ENCODE measurements at regions not wholly inside any gene's neighbourhood (a gene's known extent, or its start where the extent isn't known, plus 50 kb on each side); places are given as distances from the start of the nearest gene placed in this dataset.

GRCh38 chr7:136122026-136122425, 144.9 kb upstream of the MTPN start:
- H3K27ac ChIP-seq (ENCODE audit: low read depth, low read length) = no peak overlapping the region
- no peak overlapping the region for H2BK12ac ChIP-seq (ENCODE audit: low read depth, low read length)
- POLR2A ChIA-PET (ENCODE audit: partially characterized antibody) = no interaction called here
- H4K8ac ChIP-seq (ENCODE audit: extremely low read depth, insufficient read depth, low read length) = no peak overlapping the region
- no peak overlapping the region for H3K18ac ChIP-seq (ENCODE audit: extremely low read depth, low read length)
- H4K5ac ChIP-seq (ENCODE audit: insufficient read length, low read depth, low read length) = no peak overlapping the region
- H2BK15ac ChIP-seq (ENCODE audit: low read length) = no peak overlapping the region
- no peaks in the 10 kb centered on the region for H3K4me1 ChIP-seq (replicated peaks in 1 of 4; ENCODE audit: control insufficient read depth in 3 of 4, insufficient read depth in 4 of 4, low read length in 3 of 4)
- no peak overlapping the region for H2BK5ac ChIP-seq (ENCODE audit: low read depth, low read length)
- CTCF ChIA-PET (ENCODE audit: partially characterized antibody) = no interaction called here
- no peak overlapping the region for H3K9ac ChIP-seq (replicated peaks in 1 of 4; ENCODE audit: extremely low read depth in 1 of 4, low read depth in 3 of 4, low read length in 3 of 4)
- no peak for DNase-seq (ENCODE audit: low read depth in 1 of 2, low spot score in 2 of 2)
- H3K4ac ChIP-seq (replicated peaks; ENCODE audit: insufficient read length, low read depth, low read length) = no peak overlapping the region
- H3K23ac ChIP-seq (ENCODE audit: insufficient read length) = no peak overlapping the region
- H3K9me3 ChIP-seq (ENCODE audit: insufficient read depth in 2 of 2, low read depth in 1 of 2, low read length in 1 of 2) = no peaks in the 10 kb centered on the region; a peak in 1 of 4 replicates
- H3K27me3 ChIP-seq (replicated peaks in 1 of 4; ENCODE audit: control insufficient read depth in 3 of 4, extremely low read depth in 1 of 4, insufficient read depth in 3 of 4, low read length in 3 of 4) = no peaks in the 10 kb centered on the region
- WGBS, 2 experiments (ENCODE audit: extremely low coverage in 1 of 2, insufficient coverage in 1 of 2, insufficient read length in 1 of 2, insufficient replicate concordance in 2 of 2, low coverage in 1 of 2, low lambda C conversion rate in 2 of 2, missing lambda C conversion rate in 1 of 2) = 91% methylated on average over 1 of the region's 1 CpG; no CpG with 5 or more reads in 1 of the 2 experiments
- no peaks in the 10 kb centered on the region for H4K20me1 ChIP-seq (replicated peaks in 1 of 2; ENCODE audit: control insufficient read depth in 1 of 2, insufficient read depth in 2 of 2, low read length in 2 of 2)
- no peak overlapping the region for H2AFZ ChIP-seq (ENCODE audit: low read length)
- no peak overlapping the region for H3K14ac ChIP-seq (ENCODE audit: insufficient read length)
- H3K4me2 ChIP-seq (ENCODE audit: insufficient read depth in 1 of 2, low read depth in 2 of 2, low read length in 2 of 2) = no peak overlapping the region
- no peak for FAIRE-seq
- H3K79me2 ChIP-seq (ENCODE audit: control insufficient read depth in 1 of 2, insufficient read depth in 2 of 2, low read length in 2 of 2) = no peaks in the 10 kb centered on the region
- no peak overlapping the region for H3K56ac ChIP-seq (replicated peaks; ENCODE audit: insufficient read length, low read depth, low read length)
- H2AK5ac ChIP-seq (ENCODE audit: low read depth, low read length) = no peak overlapping the region
- H2BK120ac ChIP-seq (replicated peaks; ENCODE audit: low read depth, low read length) = no peak overlapping the region
- no peaks in the 10 kb centered on the region for H3K23me2 ChIP-seq (ENCODE audit: low read depth, low read length)
- no peaks in the 10 kb centered on the region for H3K79me1 ChIP-seq (ENCODE audit: low read depth, low read length)
- H4K91ac ChIP-seq (replicated peaks; ENCODE audit: insufficient read length, low read length) = no peak overlapping the region
- no peak overlapping the region for H3K4me3 ChIP-seq (ENCODE audit: extremely low read depth in 1 of 4, insufficient read depth in 2 of 4, low read depth in 3 of 4, low read length in 4 of 4)
- H3K36me3 ChIP-seq (ENCODE audit: control insufficient read depth in 2 of 4, insufficient read depth in 4 of 4, low read length in 3 of 4) = no peaks in the 10 kb centered on the region
- no peak overlapping the region for H2BK20ac ChIP-seq (ENCODE audit: low read length)
- TF ChIP-seq YY1 (IDR thresholded peaks at IDR 0.05; ENCODE audit: low read depth, low read length) (no peak), TAF1 (IDR thresholded peaks at IDR 0.05; ENCODE audit: low read depth, low read length) (no peak), RFX5 (IDR thresholded peaks at IDR 0.05; ENCODE audit: borderline replicate concordance, low read depth, low read length) (no peak), SP4 (IDR thresholded peaks at IDR 0.05; ENCODE audit: low read length) (no peak), RXRA (IDR thresholded peaks at IDR 0.05; ENCODE audit: insufficient read depth, low read depth, low read length) (no peak), TAF7 (optimal IDR thresholded peaks at IDR 0.05; ENCODE audit: borderline replicate concordance, low read depth, low read length) (no peak), PHF8 (conservative IDR thresholded peaks at IDR 0.05; ENCODE audit: low read depth, low read length) (no peak), USF2 (IDR thresholded peaks at IDR 0.05; ENCODE audit: low read length) (no peak), CTBP2 (IDR thresholded peaks at IDR 0.05; ENCODE audit: borderline replicate concordance, insufficient read depth, insufficient read length, low read length) (no peak), CTCF (IDR thresholded peaks at IDR 0.05; ENCODE audit: control extremely low read depth in 1 of 3, insufficient read depth in 1 of 3, low read depth in 1 of 3, low read length in 3 of 3) (no peak), KDM5A (IDR thresholded peaks at IDR 0.05; ENCODE audit: low read length) (no peak)
